GM12878 (cell line): ENCODE measurements at regions not wholly inside any gene's neighbourhood (a gene's known extent, or its start where the extent isn't known, plus 50 kb on each side); places are given as distances from the start of the nearest gene placed in this dataset.

Experiments used
- EGR1 ChIP-seq, 2 experiments: IDR thresholded peaks; 1 replicate in 1 of 2; 2 replicates in 1 of 2; pipeline ENCODE4 v1.6.1; 2011 to 2012; ENCODE audit warnings: low read depth in 2 of 2, low read length in 2 of 2, borderline replicate concordance in 1 of 2, mild to moderate bottlenecking in 1 of 2, moderate library complexity in 1 of 2
- MXI1 ChIP-seq: fragments of 150-350 bp; IDR thresholded peaks from 2 replicates; pipeline ENCODE4 v1.6.1; 2011; ENCODE audit warnings: low read depth, mild to moderate bottlenecking, inconsistent platforms, low read length, improper control_type of control experiment
- POLR2A ChIP-seq: IDR thresholded peaks from 2 replicates; pipeline ENCODE4 v1.6.1; 2011; ENCODE audit warnings: low read depth, mild to moderate bottlenecking, low read length
- POLR2AphosphoS5 ChIP-seq: IDR thresholded peaks from 2 replicates; pipeline ENCODE4 v1.6.1; 2011; ENCODE audit warnings: mild to moderate bottlenecking, low read length, inconsistent platforms
- TAF1 ChIP-seq: IDR thresholded peaks from 2 replicates; pipeline ENCODE4 v1.6.1; 2011; ENCODE audit warnings: mild to moderate bottlenecking, low read depth, low read length, borderline replicate concordance
- TCF7 ChIP-seq: IDR thresholded peaks from 2 replicates; pipeline ENCODE4 v1.6.1; 2014; ENCODE audit warnings: antibody characterized with exemption, borderline replicate concordance
- ZNF207 ChIP-seq: fragments of 450-650 bp; IDR thresholded peaks from 2 replicates; pipeline ENCODE4 v1.6.1; 2014; ENCODE audit warnings: antibody characterized with exemption, mild to moderate bottlenecking, borderline replicate concordance
- TF ChIP-seq, protein P1 (sequence below), 3 experiments: IDR thresholded peaks in 2 of 3; conservative IDR thresholded peaks in 1 of 3; 2 replicates each; pipeline ENCODE4 v1.5.1; 2011; ENCODE audit warnings: low read depth in 3 of 3, low read length in 3 of 3, mild to moderate bottlenecking in 3 of 3, control low read depth in 2 of 3, moderate library complexity in 2 of 3, inconsistent platforms in 1 of 3, mixed read lengths in 1 of 3; ENCODE audit not compliant: control insufficient read depth in 2 of 3, insufficient read depth in 1 of 3; ENCODE audit errors: extremely low read depth in 1 of 3

DNA sequence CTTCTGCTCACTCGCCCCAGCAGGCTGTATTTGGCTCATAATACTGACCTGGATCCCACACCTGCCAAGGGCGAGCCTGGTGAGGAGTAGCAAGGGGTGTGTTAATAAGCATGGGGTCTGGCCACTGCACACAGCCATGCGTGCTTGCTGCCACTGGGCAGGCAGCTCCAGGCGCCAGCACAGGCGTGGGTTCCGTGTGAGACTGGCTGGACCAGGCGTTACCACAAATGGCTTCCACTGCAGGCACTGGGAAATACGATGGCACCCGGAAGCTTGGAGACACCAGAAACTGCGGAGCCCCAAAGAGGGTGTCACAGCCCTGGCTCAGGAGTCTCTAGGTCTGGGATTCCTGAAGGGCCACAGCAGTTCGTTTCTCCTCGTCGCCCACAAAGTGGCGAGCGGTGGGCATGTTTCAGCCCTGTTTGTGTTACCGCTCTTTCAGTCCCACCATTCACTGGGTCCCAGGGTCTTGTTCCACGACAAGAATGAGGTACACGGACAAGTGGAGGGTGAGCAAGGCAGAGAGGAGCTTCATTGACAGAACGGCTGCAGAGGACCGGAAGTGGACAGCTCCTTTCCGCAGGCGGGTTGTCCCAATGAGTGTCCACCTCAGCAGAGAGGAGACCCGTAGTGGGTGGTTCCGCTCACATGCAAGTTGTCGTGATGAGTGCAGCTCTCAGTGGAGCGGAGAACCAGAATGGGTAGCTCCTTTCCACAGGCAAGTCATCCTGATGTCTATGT lies 428.9 kb downstream of the EPHA5 start:
- TF ChIP-seq MXI1 = no peak
- no peak for TF ChIP-seq POLR2AphosphoS5
- TF ChIP-seq, protein P1, sequence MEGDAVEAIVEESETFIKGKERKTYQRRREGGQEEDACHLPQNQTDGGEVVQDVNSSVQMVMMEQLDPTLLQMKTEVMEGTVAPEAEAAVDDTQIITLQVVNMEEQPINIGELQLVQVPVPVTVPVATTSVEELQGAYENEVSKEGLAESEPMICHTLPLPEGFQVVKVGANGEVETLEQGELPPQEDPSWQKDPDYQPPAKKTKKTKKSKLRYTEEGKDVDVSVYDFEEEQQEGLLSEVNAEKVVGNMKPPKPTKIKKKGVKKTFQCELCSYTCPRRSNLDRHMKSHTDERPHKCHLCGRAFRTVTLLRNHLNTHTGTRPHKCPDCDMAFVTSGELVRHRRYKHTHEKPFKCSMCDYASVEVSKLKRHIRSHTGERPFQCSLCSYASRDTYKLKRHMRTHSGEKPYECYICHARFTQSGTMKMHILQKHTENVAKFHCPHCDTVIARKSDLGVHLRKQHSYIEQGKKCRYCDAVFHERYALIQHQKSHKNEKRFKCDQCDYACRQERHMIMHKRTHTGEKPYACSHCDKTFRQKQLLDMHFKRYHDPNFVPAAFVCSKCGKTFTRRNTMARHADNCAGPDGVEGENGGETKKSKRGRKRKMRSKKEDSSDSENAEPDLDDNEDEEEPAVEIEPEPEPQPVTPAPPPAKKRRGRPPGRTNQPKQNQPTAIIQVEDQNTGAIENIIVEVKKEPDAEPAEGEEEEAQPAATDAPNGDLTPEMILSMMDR (IDR thresholded peaks at IDR 0.05 in 2 of 3, conservative IDR thresholded peaks at IDR 0.05 in 1 of 3; ENCODE audit: control insufficient read depth in 2 of 3, extremely low read depth in 1 of 3, insufficient read depth in 1 of 3, low read depth in 3 of 3, low read length in 3 of 3) = no peak
- TF ChIP-seq POLR2A = no peak
- no peak for TF ChIP-seq ZNF207
- no peak for TF ChIP-seq EGR1 (IDR thresholded peaks at IDR 0.05; ENCODE audit: borderline replicate concordance in 1 of 2, low read depth in 2 of 2, low read length in 2 of 2)
- no peak for TF ChIP-seq TCF7
- no peak for TF ChIP-seq TAF1
